ENCODE measurements at regions not wholly inside any gene's neighbourhood (a gene's known extent, or its start where the extent isn't known, plus 50 kb on each side); places are given as distances from the start of the nearest gene placed in this dataset.

GRCh38 chr9:113817171-113817570 is 58.9 kb upstream of the ZNF618 start:
- no peak overlapping the region for H3K4me3 ChIP-seq (ENCODE audit: control insufficient read depth in 2 of 3, extremely low read depth in 1 of 3, insufficient read depth in 2 of 3, low read depth in 1 of 3, low read length in 3 of 3)
- FAIRE-seq (no peak), DNase-seq (ENCODE audit: low read depth, low spot score) (no peak)
- no peak overlapping the region for H3K9ac ChIP-seq (ENCODE audit: control insufficient read depth, extremely low read depth, insufficient read depth, low read length)
- no peak overlapping the region for H3K27ac ChIP-seq (ENCODE audit: control insufficient read depth, insufficient read depth, low read length)
- no peaks in the 10 kb centered on the region for H3K9me3 ChIP-seq (ENCODE audit: control insufficient read depth, low read depth, low read length)
- H3K4me1 ChIP-seq (ENCODE audit: control insufficient read depth, extremely low read depth, insufficient read depth, low read length), result no peaks in the 10 kb centered on the region
- TF ChIP-seq, protein P1, sequence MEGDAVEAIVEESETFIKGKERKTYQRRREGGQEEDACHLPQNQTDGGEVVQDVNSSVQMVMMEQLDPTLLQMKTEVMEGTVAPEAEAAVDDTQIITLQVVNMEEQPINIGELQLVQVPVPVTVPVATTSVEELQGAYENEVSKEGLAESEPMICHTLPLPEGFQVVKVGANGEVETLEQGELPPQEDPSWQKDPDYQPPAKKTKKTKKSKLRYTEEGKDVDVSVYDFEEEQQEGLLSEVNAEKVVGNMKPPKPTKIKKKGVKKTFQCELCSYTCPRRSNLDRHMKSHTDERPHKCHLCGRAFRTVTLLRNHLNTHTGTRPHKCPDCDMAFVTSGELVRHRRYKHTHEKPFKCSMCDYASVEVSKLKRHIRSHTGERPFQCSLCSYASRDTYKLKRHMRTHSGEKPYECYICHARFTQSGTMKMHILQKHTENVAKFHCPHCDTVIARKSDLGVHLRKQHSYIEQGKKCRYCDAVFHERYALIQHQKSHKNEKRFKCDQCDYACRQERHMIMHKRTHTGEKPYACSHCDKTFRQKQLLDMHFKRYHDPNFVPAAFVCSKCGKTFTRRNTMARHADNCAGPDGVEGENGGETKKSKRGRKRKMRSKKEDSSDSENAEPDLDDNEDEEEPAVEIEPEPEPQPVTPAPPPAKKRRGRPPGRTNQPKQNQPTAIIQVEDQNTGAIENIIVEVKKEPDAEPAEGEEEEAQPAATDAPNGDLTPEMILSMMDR (optimal IDR thresholded peaks at IDR 0.05 in 1 of 3, IDR thresholded peaks at IDR 0.05 in 1 of 3, conservative IDR thresholded peaks at IDR 0.05 in 1 of 3; ENCODE audit: extremely low read depth in 1 of 3, insufficient read depth in 2 of 3, low read length in 3 of 3), result no peak
- TF ChIP-seq EZH2 (IDR thresholded peaks at IDR 0.05; ENCODE audit: low read length), result no peak
- H3K27me3 ChIP-seq (ENCODE audit: control insufficient read depth, extremely low read depth, insufficient read depth, low read length), result no peaks in the 10 kb centered on the region
- no peak overlapping the region for H3K4me2 ChIP-seq (ENCODE audit: control insufficient read depth, extremely low read depth, insufficient read depth, low read depth, low read length)
- H3K36me3 ChIP-seq (ENCODE audit: control insufficient read depth in 2 of 2, extremely low read depth in 1 of 2, insufficient read depth in 2 of 2, low read length in 2 of 2), result no peaks in the 10 kb centered on the region
- dilution Hi-C loops (cut with MboI; ENCODE audit: extremely low pct_ligation_motif_present, low sequenced_read_pairs), result no loop called here
- H4K20me1 ChIP-seq (ENCODE audit: control insufficient read depth, extremely low read depth, insufficient read depth, low read length), result no peaks in the 10 kb centered on the region
- no peaks in the 10 kb centered on the region for H3K9me1 ChIP-seq (ENCODE audit: control insufficient read depth, extremely low read depth, insufficient read depth, low read length)
- H2AFZ ChIP-seq (ENCODE audit: control insufficient read depth, low read length), result no peak overlapping the region
- H3K79me2 ChIP-seq (ENCODE audit: control insufficient read depth, insufficient read depth, low read length), result no peaks in the 10 kb centered on the region

DNA sequence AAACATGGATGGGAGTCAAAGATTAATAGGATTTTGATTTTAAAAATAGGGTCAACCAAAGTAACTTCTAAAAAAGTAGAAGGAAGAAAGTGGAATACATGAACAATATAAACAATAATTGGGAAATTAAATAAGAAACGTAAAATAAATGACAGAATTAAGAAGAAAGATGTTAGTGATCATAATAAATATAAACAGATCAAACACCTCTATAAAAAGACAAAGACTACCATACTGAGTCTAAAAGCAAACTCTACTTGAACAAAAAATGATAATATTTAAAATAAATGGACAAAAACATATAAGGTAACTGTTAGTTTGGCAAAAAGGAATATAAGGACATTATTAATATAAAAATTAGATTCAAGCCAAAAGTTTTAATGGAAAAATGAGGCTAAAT is 57.7 kb upstream of the ZNF618 start:
- TF ChIP-seq, protein P1 (optimal IDR thresholded peaks at IDR 0.05 in 1 of 3, IDR thresholded peaks at IDR 0.05 in 1 of 3, conservative IDR thresholded peaks at IDR 0.05 in 1 of 3; ENCODE audit: extremely low read depth in 1 of 3, insufficient read depth in 2 of 3, low read length in 3 of 3), result no peak
- TF ChIP-seq EZH2 (IDR thresholded peaks at IDR 0.05; ENCODE audit: low read length), result no peak
- FAIRE-seq (no peak), DNase-seq (ENCODE audit: low read depth, low spot score) (no peak)
- Histone ChIP-seq H4K20me1 (ENCODE audit: control insufficient read depth, extremely low read depth, insufficient read depth, low read length) (no peaks in the 10 kb centered on the region), H3K4me1 (ENCODE audit: control insufficient read depth, extremely low read depth, insufficient read depth, low read length) (no peaks in the 10 kb centered on the region), H3K9me3 (ENCODE audit: control insufficient read depth, low read depth, low read length) (no peaks in the 10 kb centered on the region), H3K36me3 (ENCODE audit: control insufficient read depth in 2 of 2, extremely low read depth in 1 of 2, insufficient read depth in 2 of 2, low read length in 2 of 2) (no peaks in the 10 kb centered on the region), H3K27ac (ENCODE audit: control insufficient read depth, insufficient read depth, low read length) (no peak overlapping the region), H3K79me2 (ENCODE audit: control insufficient read depth, insufficient read depth, low read length) (no peaks in the 10 kb centered on the region), H3K9ac (ENCODE audit: control insufficient read depth, extremely low read depth, insufficient read depth, low read length) (no peak overlapping the region), H3K9me1 (ENCODE audit: control insufficient read depth, extremely low read depth, insufficient read depth, low read length) (no peaks in the 10 kb centered on the region), H3K4me3 (ENCODE audit: control insufficient read depth in 2 of 3, extremely low read depth in 1 of 3, insufficient read depth in 2 of 3, low read depth in 1 of 3, low read length in 3 of 3) (no peak overlapping the region), H3K27me3 (ENCODE audit: control insufficient read depth, extremely low read depth, insufficient read depth, low read length) (peaks cover under 1% of the 10 kb centered on the region), H2AFZ (ENCODE audit: control insufficient read depth, low read length) (no peak overlapping the region), H3K4me2 (ENCODE audit: control insufficient read depth, extremely low read depth, insufficient read depth, low read depth, low read length) (no peak overlapping the region)
- dilution Hi-C loops (cut with MboI; ENCODE audit: extremely low pct_ligation_motif_present, low sequenced_read_pairs), result no loop called here

All from keratinocyte (primary cell).